K562 (cell line): ENCODE measurements at regions not wholly inside any gene's neighbourhood (a gene's known extent, or its start where the extent isn't known, plus 50 kb on each side); places are given as distances from the start of the nearest gene placed in this dataset.
A peak's percentile ranks its signal among the peaks of the same experiment; 100 is the strongest.

Source experiments
- ARID2 ChIP-seq: fragments of 450-650 bp; IDR thresholded peaks from 2 replicates; pipeline ENCODE4 v1.6.1; 2017; ENCODE audit warnings: antibody characterized with exemption, mild to moderate bottlenecking
- CBX5 ChIP-seq: IDR thresholded peaks from 2 replicates; pipeline ENCODE4 v1.6.1; 2014; ENCODE audit warnings: low read depth, borderline replicate concordance
- CREB3 ChIP-seq: fragments of 450-650 bp; conservative IDR thresholded peaks from 2 replicates; pipeline ENCODE4 v1.6.1; 2016; ENCODE audit warnings: missing genetic modification characterization, low read depth, mild to moderate bottlenecking, missing compliant biosample characterization, moderate library complexity
- FOXM1 ChIP-seq, 2 experiments: fragments of 450-650 bp in 1 of 2; sonication (generic) in 1 of 2; formaldehyde crosslinking in 1 of 2; IDR thresholded peaks; 2 replicates each; pipeline versions ENCODE4 v1.6.1 to v1.9.0; 2017 to 2022; ENCODE audit warnings: low read depth in 2 of 2, mild to moderate bottlenecking in 2 of 2, missing genetic modification reagents in 1 of 2, moderate library complexity in 1 of 2
- GMEB1 ChIP-seq: fragments of 250-450 bp; sonication (Bioruptor Pico); IDR thresholded peaks from 2 replicates; pipeline ENCODE4 v1.4.0; 2020; ENCODE audit warnings: mild to moderate bottlenecking
- NEUROD1 ChIP-seq: fragments of 150-350 bp; IDR thresholded peaks from 2 replicates; pipeline ENCODE4 v1.6.1; 2014; ENCODE audit warnings: borderline replicate concordance, low read length, low read depth; ENCODE audit not compliant: partially characterized antibody
- NFIX ChIP-seq: fragments of 250-450 bp; sonication (Bioruptor Pico); IDR thresholded peaks from 2 replicates; pipeline ENCODE4 v1.4.0; 2020; ENCODE audit warnings: low read depth, mild to moderate bottlenecking, moderate library complexity
- RNF2 ChIP-seq: sonication (generic); IDR thresholded peaks from 2 replicates; pipeline ENCODE4 v1.6.1; 2016
- SMAD2 ChIP-seq: fragments of 150-350 bp; IDR thresholded peaks from 2 replicates; pipeline ENCODE4 v1.6.1; 2014; ENCODE audit warnings: low read depth, mild to moderate bottlenecking, low read length
- SNIP1 ChIP-seq: fragments of 450-650 bp; IDR thresholded peaks from 2 replicates; pipeline ENCODE4 v1.7.1; 2017; ENCODE audit warnings: low read depth, mild to moderate bottlenecking
- ZBTB26 ChIP-seq: fragments of 450-650 bp; formaldehyde crosslinking; IDR thresholded peaks from 2 replicates; pipeline ENCODE4 v1.4.0; 2022; ENCODE audit warnings: missing genetic modification characterization
- ZBTB7A ChIP-seq: IDR thresholded peaks from 2 replicates; pipeline ENCODE4 v1.6.1; 2011; ENCODE audit warnings: low read depth, mild to moderate bottlenecking, low read length, moderate library complexity, borderline replicate concordance; ENCODE audit not compliant: control insufficient read depth
- ZFP30 ChIP-seq: fragments of 250-450 bp; sonication (Bioruptor Pico); IDR thresholded peaks from 2 replicates; pipeline ENCODE4 v1.8.0; 2022; ENCODE audit warnings: moderate library complexity, mild to moderate bottlenecking, inconsistent platforms, borderline replicate concordance
- ZFPM2 ChIP-seq: fragments of 250-450 bp; sonication (Bioruptor Pico); IDR thresholded peaks from 2 replicates; pipeline ENCODE4 v1.5.1; 2022; ENCODE audit warnings: mild to moderate bottlenecking
- ZNF175 ChIP-seq: fragments of 200-800 bp; sonication (Bioruptor generic); IDR thresholded peaks from 2 replicates; pipeline ENCODE4 v1.6.1; 2016; ENCODE audit warnings: low read depth, mild to moderate bottlenecking, missing genetic modification characterization, missing compliant biosample characterization
- ZNF212 ChIP-seq: fragments of 450-650 bp; formaldehyde crosslinking; IDR thresholded peaks from 2 replicates; pipeline ENCODE4 v1.4.0; 2020; ENCODE audit warnings: mild to moderate bottlenecking
- ZNF23 ChIP-seq: fragments of 250-450 bp; sonication (Bioruptor Pico); IDR thresholded peaks from 2 replicates; pipeline ENCODE4 v1.4.0; 2020; ENCODE audit warnings: mild to moderate bottlenecking
- ZNF263 ChIP-seq: sonication (generic); formaldehyde crosslinking; IDR thresholded peaks from 2 replicates; pipeline ENCODE4 v1.8.0; 2022; ENCODE audit warnings: mild to moderate bottlenecking, missing genetic modification reagents, borderline replicate concordance
- ZNF518B ChIP-seq: fragments of 250-450 bp; sonication (Bioruptor Pico); IDR thresholded peaks from 2 replicates; pipeline ENCODE4 v1.5.0; 2021; ENCODE audit warnings: mild to moderate bottlenecking, moderate library complexity

- TF ChIP-seq ZBTB7A (peak; percentile 98), CREB3 (tag) (peak; percentile 46; the same call in 1 of the 2 replicates), RNF2 (peak; percentile 99), ZNF175 (CRISPR knock-in tag) (peak; percentile 84), ZFPM2 (no peak), FOXM1 (IDR thresholded peaks at IDR 0.05; ENCODE audit: low read depth) (peak; percentile 83; the same call in 1 of the 2 replicates), FOXM1 (CRISPR knock-in tag; IDR thresholded peaks at IDR 0.05; ENCODE audit: low read depth) (no peak), CBX5 (no peak), ZBTB26 (no peak), ZFP30 (no peak), GMEB1 (CRISPR knock-in tag) (no peak), ZNF263 (no peak), ARID2 (no peak), ZNF518B (CRISPR knock-in tag) (no peak), NEUROD1 (peak; percentile 89), SMAD2 (no peak), ZNF212 (CRISPR knock-in tag) (no peak), ZNF23 (CRISPR knock-in tag) (no peak), NFIX (no peak), SNIP1 (no peak)
Observed at GRCh38 chr2:144582651-144583380, 62.9 kb upstream of the ZEB2 start (continued).
